Right atrium auricular region (tissue), 2 donors: ENCODE measurements at regions not wholly inside any gene's neighbourhood (a gene's known extent, or its start where the extent isn't known, plus 50 kb on each side); places are given as distances from the start of the nearest gene placed in this dataset.

Experiments
- DNase-seq: peaks from one replicate; pipeline ENCODE4 v3.0.0-alpha.2; 2019; ENCODE audit warnings: low spot score
- H3K27ac ChIP-seq, 2 donors: fragments of 200-600 bp; sonication (generic); 1 replicate in 1 of 2; 2 replicates in 1 of 2; pipeline ENCODE4 v1.5.1; 2016 to 2019
- H3K27me3 ChIP-seq, 2 donors: fragments of 200-600 bp; sonication (generic); one replicate each; pipeline versions ENCODE4 v1.5.1 to v1.6.0; 2017 to 2019
- H3K36me3 ChIP-seq: fragments of 200-600 bp; sonication (generic); one replicate; pipeline ENCODE4 v1.5.1; 2016
- H3K4me1 ChIP-seq, 2 donors: fragments of 200-600 bp; sonication (generic); one replicate each; pipeline versions ENCODE4 v1.5.1 to v1.6.0; 2017 to 2019
- H3K4me3 ChIP-seq, 2 donors: fragments of 200-600 bp; sonication (generic); 1 replicate in 1 of 2; 2 replicates in 1 of 2; pipeline ENCODE4 v1.5.1; 2017 to 2019; ENCODE audit warnings: mild to moderate bottlenecking in 1 of 2, moderate library complexity in 1 of 2
- H3K9me3 ChIP-seq, 2 donors: fragments of 200-600 bp; sonication (generic); one replicate each; pipeline ENCODE4 v1.5.1; 2019
- TF ChIP-seq, protein P1 (sequence below), 2 donors: fragments of 200-600 bp; sonication (generic); IDR thresholded peaks; one replicate each; pipeline ENCODE4 v1.5.1; 2019; ENCODE audit warnings: antibody characterized with exemption in 2 of 2

DNA sequence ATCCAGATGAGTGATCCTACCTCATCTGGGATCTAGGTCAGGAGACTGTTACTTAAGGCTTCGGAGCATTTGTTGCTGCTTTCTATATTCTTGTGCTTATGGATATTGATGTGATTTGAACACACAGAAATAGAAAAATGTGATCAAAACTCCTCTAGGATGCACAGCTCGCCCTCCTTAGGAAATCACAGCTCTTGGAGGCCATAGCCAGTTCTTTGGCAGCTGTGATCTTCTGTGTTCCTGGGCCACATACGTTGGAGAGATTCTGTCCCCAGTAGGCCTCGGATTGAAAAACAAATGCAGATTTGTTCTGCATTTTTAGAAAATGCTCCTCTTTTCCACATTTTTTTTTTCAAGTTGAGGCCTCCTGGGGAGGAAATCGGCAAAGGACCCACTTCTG lies 437.4 kb upstream of the THBS1 start:
- Histone ChIP-seq H3K4me3 (no peak overlapping the region), H3K36me3 (no peaks in the 10 kb centered on the region)

DNA sequence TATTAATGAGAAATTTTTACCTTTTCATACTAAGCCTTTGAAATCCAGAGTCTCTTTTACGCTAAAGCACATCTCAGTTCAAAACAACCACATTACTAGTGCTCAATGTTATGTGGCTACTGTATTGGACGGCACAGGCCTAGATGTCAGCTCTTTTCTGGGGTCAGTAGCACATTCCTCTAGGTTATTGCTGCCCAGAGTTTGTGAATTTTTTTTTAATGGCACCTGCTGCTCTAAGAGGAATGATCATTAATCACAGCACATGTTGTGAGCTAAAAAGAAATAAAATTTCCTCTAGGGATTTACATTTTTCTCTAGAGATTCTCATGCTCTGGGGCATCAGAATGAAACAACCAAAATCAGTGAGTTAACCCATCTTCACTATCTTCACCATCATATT lies 436.8 kb upstream of the THBS1 start:
- Histone ChIP-seq H3K36me3 (no peaks in the 10 kb centered on the region), H3K27ac (no peak overlapping the region), H3K4me3 (no peak overlapping the region), H3K4me1 (no peaks in the 10 kb centered on the region), H3K27me3 (no peaks in the 10 kb centered on the region), H3K9me3 (no peaks in the 10 kb centered on the region)
- no peak for DNase-seq
- TF ChIP-seq, protein P1, sequence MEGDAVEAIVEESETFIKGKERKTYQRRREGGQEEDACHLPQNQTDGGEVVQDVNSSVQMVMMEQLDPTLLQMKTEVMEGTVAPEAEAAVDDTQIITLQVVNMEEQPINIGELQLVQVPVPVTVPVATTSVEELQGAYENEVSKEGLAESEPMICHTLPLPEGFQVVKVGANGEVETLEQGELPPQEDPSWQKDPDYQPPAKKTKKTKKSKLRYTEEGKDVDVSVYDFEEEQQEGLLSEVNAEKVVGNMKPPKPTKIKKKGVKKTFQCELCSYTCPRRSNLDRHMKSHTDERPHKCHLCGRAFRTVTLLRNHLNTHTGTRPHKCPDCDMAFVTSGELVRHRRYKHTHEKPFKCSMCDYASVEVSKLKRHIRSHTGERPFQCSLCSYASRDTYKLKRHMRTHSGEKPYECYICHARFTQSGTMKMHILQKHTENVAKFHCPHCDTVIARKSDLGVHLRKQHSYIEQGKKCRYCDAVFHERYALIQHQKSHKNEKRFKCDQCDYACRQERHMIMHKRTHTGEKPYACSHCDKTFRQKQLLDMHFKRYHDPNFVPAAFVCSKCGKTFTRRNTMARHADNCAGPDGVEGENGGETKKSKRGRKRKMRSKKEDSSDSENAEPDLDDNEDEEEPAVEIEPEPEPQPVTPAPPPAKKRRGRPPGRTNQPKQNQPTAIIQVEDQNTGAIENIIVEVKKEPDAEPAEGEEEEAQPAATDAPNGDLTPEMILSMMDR (IDR thresholded peaks at IDR 0.05): no peak

More for the DNA sequence above, 437.4 kb upstream of the THBS1 start:
- Histone ChIP-seq H3K27ac (no peak overlapping the region), H3K27me3 (no peaks in the 10 kb centered on the region), H3K9me3 (no peaks in the 10 kb centered on the region), H3K4me1 (no peaks in the 10 kb centered on the region)
- DNase-seq: no peak
- TF ChIP-seq, protein P1 (IDR thresholded peaks at IDR 0.05): no peak

DNA sequence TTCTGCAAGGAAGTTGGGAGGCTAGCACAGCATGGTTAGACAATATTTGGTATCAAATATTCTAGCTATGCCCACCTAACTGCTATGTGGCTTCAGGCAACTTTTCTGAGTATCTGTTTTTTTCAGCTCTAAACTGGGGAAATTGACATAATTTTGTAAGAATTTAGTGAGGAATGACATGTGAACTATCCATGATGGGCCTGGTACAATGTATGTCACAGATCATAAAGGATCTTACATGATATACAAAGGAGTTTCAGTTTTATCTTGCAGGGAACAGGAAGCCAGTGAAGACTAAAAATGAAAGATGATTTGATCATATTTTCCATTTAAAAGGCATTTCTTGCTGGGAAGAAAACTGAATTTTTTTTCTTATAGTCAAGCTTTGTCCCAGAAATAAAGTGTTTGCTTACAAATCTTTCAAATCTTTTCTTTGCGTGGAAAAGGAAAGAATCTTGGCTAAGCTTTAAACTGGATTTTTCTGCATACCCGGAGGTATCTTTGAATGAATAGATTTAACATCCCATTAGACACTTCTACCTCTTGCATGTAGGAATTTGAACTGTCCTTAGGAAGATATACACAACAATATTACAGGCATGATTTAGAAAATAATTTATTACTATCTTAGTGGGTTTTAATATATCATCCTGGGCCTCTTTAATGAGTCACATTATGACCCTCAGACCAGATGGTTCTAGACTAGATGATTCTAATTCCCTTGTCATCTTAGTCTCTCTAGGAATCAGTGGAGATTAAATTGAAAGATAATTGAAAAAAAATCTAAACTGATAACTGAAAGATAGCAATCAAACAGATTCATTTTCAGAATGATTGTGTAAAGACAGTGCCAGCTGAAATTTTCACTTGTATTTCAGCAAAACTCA lies 436.0 kb upstream of the THBS1 start:
- Histone ChIP-seq H3K36me3 (no peaks in the 10 kb centered on the region), H3K27ac (no peak overlapping the region), H3K9me3 (no peaks in the 10 kb centered on the region), H3K4me3 (no peak overlapping the region), H3K27me3 (no peaks in the 10 kb centered on the region), H3K4me1 (no peaks in the 10 kb centered on the region)
- TF ChIP-seq, protein P1 (IDR thresholded peaks at IDR 0.05): no peak
- no peak for DNase-seq

- no peaks in the 10 kb centered on the region for H3K27me3 ChIP-seq
- no peak overlapping the region for H3K27ac ChIP-seq
- no peaks in the 10 kb centered on the region for H3K9me3 ChIP-seq
- TF ChIP-seq, protein P1 (IDR thresholded peaks at IDR 0.05): no peak
- no peak overlapping the region for H3K4me3 ChIP-seq
- H3K4me1 ChIP-seq: no peaks in the 10 kb centered on the region
- no peak for DNase-seq
- H3K36me3 ChIP-seq: no peaks in the 10 kb centered on the region
Measured at GRCh38 chr15:39145854-39146625, 434.8 kb upstream of the THBS1 start.

DNA sequence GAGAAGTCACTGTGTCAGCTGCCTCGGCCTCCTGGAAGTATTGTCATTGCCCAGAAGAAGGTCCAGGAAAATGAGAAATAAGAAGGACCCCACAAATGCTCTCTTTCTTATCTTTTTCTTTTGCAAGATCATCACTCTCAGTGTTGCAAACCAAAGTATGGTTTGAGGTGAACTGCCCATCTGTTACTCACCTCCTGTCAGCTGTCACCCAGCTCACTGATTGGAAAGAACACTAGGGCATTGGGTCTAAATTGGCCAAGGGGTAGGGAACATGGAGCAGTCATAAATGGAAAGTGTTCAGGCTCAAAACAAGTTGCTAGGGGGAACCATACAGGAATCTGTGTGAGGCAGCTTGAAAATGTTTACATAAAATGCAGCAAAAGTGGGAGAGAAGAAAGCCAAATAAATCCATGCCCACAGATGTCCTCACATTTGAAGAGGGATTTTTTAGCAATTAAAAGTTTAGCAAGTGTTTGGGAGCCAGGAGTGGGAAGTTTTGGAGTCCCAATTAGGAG lies 431.2 kb upstream of the THBS1 start:
- Histone ChIP-seq H3K27ac (no peak overlapping the region), H3K9me3 (no peaks in the 10 kb centered on the region), H3K4me1 (no peaks in the 10 kb centered on the region), H3K27me3 (no peaks in the 10 kb centered on the region), H3K36me3 (no peaks in the 10 kb centered on the region), H3K4me3 (no peak overlapping the region)
- TF ChIP-seq, protein P1 (IDR thresholded peaks at IDR 0.05): no peak
- DNase-seq: no peak
